Loucy (cell line): ENCODE measurements at regions not wholly inside any gene's neighbourhood (a gene's known extent, or its start where the extent isn't known, plus 50 kb on each side); places are given as distances from the start of the nearest gene placed in this dataset.

Experiments used
- CTCF ChIP-seq: fragments of 200-600 bp; sonication (generic); conservative IDR thresholded peaks from 2 replicates; pipeline ENCODE4 v1.5.1; 2014; ENCODE audit warnings: mild to moderate bottlenecking, antibody characterized with exemption, low read length
- EZH2phosphoT487 ChIP-seq: fragments of 200-600 bp; IDR thresholded peaks from 2 replicates; pipeline ENCODE4 v1.6.1; 2018; ENCODE audit warnings: antibody characterized with exemption, mild to moderate bottlenecking, moderate library complexity, borderline replicate concordance

- TF ChIP-seq CTCF (no peak), EZH2phosphoT487 (no peak)
Measured at GRCh38 chr11:116412118-116412889, 360.5 kb downstream of the BUD13 start.
